ENCODE measurements at regions not wholly inside any gene's neighbourhood (a gene's known extent, or its start where the extent isn't known, plus 50 kb on each side); places are given as distances from the start of the nearest gene placed in this dataset.
"Not testable (repeated sequence)": the region's sequence is repeated elsewhere in the genome, so short reads cannot be mapped to it uniquely, and the experiment has no call there.

- TF ChIP-seq ZNF202 (tag by site-specific recombination; IDR thresholded peaks at IDR 0.05; ENCODE audit: borderline replicate concordance); ZNF629 (tag by site-specific recombination; IDR thresholded peaks at IDR 0.05); ZEB2 (tag by site-specific recombination; IDR thresholded peaks at IDR 0.05); ZNF792 (tag by site-specific recombination; IDR thresholded peaks at IDR 0.05); ZBTB20 (tag by site-specific recombination; IDR thresholded peaks at IDR 0.05); CTCF (tag by site-specific recombination; IDR thresholded peaks at IDR 0.05); YY1 (tag by site-specific recombination; IDR thresholded peaks at IDR 0.05): not testable (repeated sequence)
- TF ChIP-seq, protein P1, sequence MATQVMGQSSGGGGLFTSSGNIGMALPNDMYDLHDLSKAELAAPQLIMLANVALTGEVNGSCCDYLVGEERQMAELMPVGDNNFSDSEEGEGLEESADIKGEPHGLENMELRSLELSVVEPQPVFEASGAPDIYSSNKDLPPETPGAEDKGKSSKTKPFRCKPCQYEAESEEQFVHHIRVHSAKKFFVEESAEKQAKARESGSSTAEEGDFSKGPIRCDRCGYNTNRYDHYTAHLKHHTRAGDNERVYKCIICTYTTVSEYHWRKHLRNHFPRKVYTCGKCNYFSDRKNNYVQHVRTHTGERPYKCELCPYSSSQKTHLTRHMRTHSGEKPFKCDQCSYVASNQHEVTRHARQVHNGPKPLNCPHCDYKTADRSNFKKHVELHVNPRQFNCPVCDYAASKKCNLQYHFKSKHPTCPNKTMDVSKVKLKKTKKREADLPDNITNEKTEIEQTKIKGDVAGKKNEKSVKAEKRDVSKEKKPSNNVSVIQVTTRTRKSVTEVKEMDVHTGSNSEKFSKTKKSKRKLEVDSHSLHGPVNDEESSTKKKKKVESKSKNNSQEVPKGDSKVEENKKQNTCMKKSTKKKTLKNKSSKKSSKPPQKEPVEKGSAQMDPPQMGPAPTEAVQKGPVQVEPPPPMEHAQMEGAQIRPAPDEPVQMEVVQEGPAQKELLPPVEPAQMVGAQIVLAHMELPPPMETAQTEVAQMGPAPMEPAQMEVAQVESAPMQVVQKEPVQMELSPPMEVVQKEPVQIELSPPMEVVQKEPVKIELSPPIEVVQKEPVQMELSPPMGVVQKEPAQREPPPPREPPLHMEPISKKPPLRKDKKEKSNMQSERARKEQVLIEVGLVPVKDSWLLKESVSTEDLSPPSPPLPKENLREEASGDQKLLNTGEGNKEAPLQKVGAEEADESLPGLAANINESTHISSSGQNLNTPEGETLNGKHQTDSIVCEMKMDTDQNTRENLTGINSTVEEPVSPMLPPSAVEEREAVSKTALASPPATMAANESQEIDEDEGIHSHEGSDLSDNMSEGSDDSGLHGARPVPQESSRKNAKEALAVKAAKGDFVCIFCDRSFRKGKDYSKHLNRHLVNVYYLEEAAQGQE (tag by site-specific recombination; IDR thresholded peaks at IDR 0.05) = not testable (repeated sequence)
Measured at GRCh38 chr5:97234380-97234779, 51.3 kb upstream of the RIOK2 start.
